ENCODE measurements at regions not wholly inside any gene's neighbourhood (a gene's known extent, or its start where the extent isn't known, plus 50 kb on each side); places are given as distances from the start of the nearest gene placed in this dataset.

- Histone ChIP-seq H3K9ac (ENCODE audit: low read length) (no peak overlapping the region), H4K91ac (ENCODE audit: low read depth, low read length) (no peak overlapping the region), H3K4ac (ENCODE audit: low read depth, low read length) (no peak overlapping the region), H3K27ac (ENCODE audit: low read depth, low read length) (no peak overlapping the region), H2AFZ (ENCODE audit: insufficient read depth, low read length, poor library complexity) (no peak overlapping the region), H2BK120ac (ENCODE audit: insufficient read depth, low read length, poor library complexity) (no peak overlapping the region), H3K79me2 (ENCODE audit: control insufficient read depth, insufficient read depth, low read length, poor library complexity) (no peaks in the 10 kb centered on the region), H4K12ac (ENCODE audit: low read depth, low read length) (no peak overlapping the region), H3K4me1 (ENCODE audit: control insufficient read depth in 1 of 2, insufficient read depth in 2 of 2, low read length in 2 of 2) (no peaks in the 10 kb centered on the region), H4K8ac (ENCODE audit: low read depth, low read length) (no peak overlapping the region), H3K27me3 (ENCODE audit: insufficient read depth, low read length) (no peaks in the 10 kb centered on the region), H3K9me3 (ENCODE audit: insufficient read depth, low read depth, low read length) (no peaks in the 10 kb centered on the region), H3K23ac (ENCODE audit: low read length) (no peak overlapping the region), H2BK12ac (ENCODE audit: low read length) (no peak overlapping the region), H2BK5ac (ENCODE audit: low read depth, low read length, poor library complexity) (no peak overlapping the region), H3K36me3 (ENCODE audit: control insufficient read depth in 1 of 2, insufficient read depth in 2 of 2, low read length in 2 of 2) (no peaks in the 10 kb centered on the region), H3K4me3 (ENCODE audit: low read depth, low read length) (no peak overlapping the region), H3K18ac (ENCODE audit: low read length) (no peak overlapping the region), H3K79me1 (ENCODE audit: low read length) (no peaks in the 10 kb centered on the region), H3K4me2 (ENCODE audit: low read length) (no peak overlapping the region), H2AK5ac (ENCODE audit: low read length) (no peak overlapping the region), H3K14ac (ENCODE audit: low read length) (no peak overlapping the region)
- no peak for DNase-seq
- no CpG with 5 or more reads among the region's 2 CpGs for WGBS (ENCODE audit: extremely low coverage, insufficient coverage, insufficient read length)
Observed at GRCh38 chr5:120072068-120072761, 391.9 kb upstream of the PRR16 start.

- no peak overlapping the region for H2AFZ ChIP-seq (ENCODE audit: insufficient read depth, low read length, poor library complexity)
- DNase-seq, result peak in 1 of 2 donors; percentile 8
- no peak overlapping the region for H2AK5ac ChIP-seq (ENCODE audit: low read length)
- no peak overlapping the region for H3K27ac ChIP-seq (ENCODE audit: low read depth, low read length)
- H4K8ac ChIP-seq (ENCODE audit: low read depth, low read length), result no peak overlapping the region
- no peaks in the 10 kb centered on the region for H3K36me3 ChIP-seq (ENCODE audit: control insufficient read depth in 1 of 2, insufficient read depth in 2 of 2, low read length in 2 of 2)
- no peaks in the 10 kb centered on the region for H3K4me1 ChIP-seq (ENCODE audit: control insufficient read depth in 1 of 2, insufficient read depth in 2 of 2, low read length in 2 of 2)
- no peaks in the 10 kb centered on the region for H3K79me1 ChIP-seq (ENCODE audit: low read length)
- H3K14ac ChIP-seq (ENCODE audit: low read length), result no peak overlapping the region
- H3K9me3 ChIP-seq (ENCODE audit: insufficient read depth, low read depth, low read length), result no peaks in the 10 kb centered on the region
- no peak overlapping the region for H2BK12ac ChIP-seq (ENCODE audit: low read length)
- no peaks in the 10 kb centered on the region for H3K27me3 ChIP-seq (ENCODE audit: insufficient read depth, low read length)
- no peak overlapping the region for H3K23ac ChIP-seq (ENCODE audit: low read length)
- no peak overlapping the region for H3K18ac ChIP-seq (ENCODE audit: low read length)
- H4K91ac ChIP-seq (ENCODE audit: low read depth, low read length), result no peak overlapping the region
- H3K79me2 ChIP-seq (ENCODE audit: control insufficient read depth, insufficient read depth, low read length, poor library complexity), result no peaks in the 10 kb centered on the region
- H3K9ac ChIP-seq (ENCODE audit: low read length), result no peak overlapping the region
- no peak overlapping the region for H2BK5ac ChIP-seq (ENCODE audit: low read depth, low read length, poor library complexity)
- H3K4me3 ChIP-seq (ENCODE audit: low read depth, low read length), result no peak overlapping the region
- H3K4ac ChIP-seq (ENCODE audit: low read depth, low read length), result no peak overlapping the region
- no peak overlapping the region for H4K12ac ChIP-seq (ENCODE audit: low read depth, low read length)
- no peak overlapping the region for H2BK120ac ChIP-seq (ENCODE audit: insufficient read depth, low read length, poor library complexity)
- no peak overlapping the region for H3K4me2 ChIP-seq (ENCODE audit: low read length)
Observed at GRCh38 chr5:120073722-120074121, 390.4 kb upstream of the PRR16 start.

GRCh38 chr5:120080781-120081180 lies 383.3 kb upstream of the PRR16 start:
- Histone ChIP-seq H3K4me1 (ENCODE audit: control insufficient read depth in 1 of 2, insufficient read depth in 2 of 2, low read length in 2 of 2) (no peaks in the 10 kb centered on the region), H3K79me2 (ENCODE audit: control insufficient read depth, insufficient read depth, low read length, poor library complexity) (no peaks in the 10 kb centered on the region), H2BK12ac (ENCODE audit: low read length) (no peak overlapping the region), H4K8ac (ENCODE audit: low read depth, low read length) (no peak overlapping the region), H4K12ac (ENCODE audit: low read depth, low read length) (no peak overlapping the region), H3K4me3 (ENCODE audit: low read depth, low read length) (no peak overlapping the region), H3K9me3 (ENCODE audit: insufficient read depth, low read depth, low read length) (no peaks in the 10 kb centered on the region), H4K91ac (ENCODE audit: low read depth, low read length) (no peak overlapping the region), H2BK5ac (ENCODE audit: low read depth, low read length, poor library complexity) (no peak overlapping the region), H3K27me3 (ENCODE audit: insufficient read depth, low read length) (no peaks in the 10 kb centered on the region), H3K79me1 (ENCODE audit: low read length) (no peaks in the 10 kb centered on the region), H3K23ac (ENCODE audit: low read length) (no peak overlapping the region), H3K36me3 (ENCODE audit: control insufficient read depth in 1 of 2, insufficient read depth in 2 of 2, low read length in 2 of 2) (no peaks in the 10 kb centered on the region), H2BK120ac (ENCODE audit: insufficient read depth, low read length, poor library complexity) (no peak overlapping the region), H2AFZ (ENCODE audit: insufficient read depth, low read length, poor library complexity) (no peak overlapping the region), H3K18ac (ENCODE audit: low read length) (no peak overlapping the region), H3K14ac (ENCODE audit: low read length) (no peak overlapping the region), H3K27ac (ENCODE audit: low read depth, low read length) (no peak overlapping the region), H3K4ac (ENCODE audit: low read depth, low read length) (no peak overlapping the region), H3K9ac (ENCODE audit: low read length) (no peak overlapping the region), H3K4me2 (ENCODE audit: low read length) (no peak overlapping the region), H2AK5ac (ENCODE audit: low read length) (no peak overlapping the region)
- WGBS (ENCODE audit: extremely low coverage, insufficient coverage, insufficient read length), result no CpG with 5 or more reads among the region's 3 CpGs
- DNase-seq, result no peak

GRCh38 chr5:120082316-120083068 lies 381.6 kb upstream of the PRR16 start:
- Histone ChIP-seq H4K91ac (ENCODE audit: low read depth, low read length) (no peak overlapping the region), H2AFZ (ENCODE audit: insufficient read depth, low read length, poor library complexity) (no peak overlapping the region), H3K27me3 (ENCODE audit: insufficient read depth, low read length) (no peaks in the 10 kb centered on the region), H3K9ac (ENCODE audit: low read length) (no peak overlapping the region), H3K14ac (ENCODE audit: low read length) (no peak overlapping the region), H3K4ac (ENCODE audit: low read depth, low read length) (no peak overlapping the region), H3K9me3 (ENCODE audit: insufficient read depth, low read depth, low read length) (no peaks in the 10 kb centered on the region), H2AK5ac (ENCODE audit: low read length) (no peak overlapping the region), H2BK12ac (ENCODE audit: low read length) (no peak overlapping the region), H3K18ac (ENCODE audit: low read length) (no peak overlapping the region), H4K12ac (ENCODE audit: low read depth, low read length) (no peak overlapping the region), H3K36me3 (ENCODE audit: control insufficient read depth in 1 of 2, insufficient read depth in 2 of 2, low read length in 2 of 2) (no peaks in the 10 kb centered on the region), H3K27ac (ENCODE audit: low read depth, low read length) (no peak overlapping the region), H3K79me1 (ENCODE audit: low read length) (no peaks in the 10 kb centered on the region), H2BK120ac (ENCODE audit: insufficient read depth, low read length, poor library complexity) (no peak overlapping the region), H3K79me2 (ENCODE audit: control insufficient read depth, insufficient read depth, low read length, poor library complexity) (no peaks in the 10 kb centered on the region), H3K4me1 (ENCODE audit: control insufficient read depth in 1 of 2, insufficient read depth in 2 of 2, low read length in 2 of 2) (no peaks in the 10 kb centered on the region), H3K4me2 (ENCODE audit: low read length) (no peak overlapping the region), H4K8ac (ENCODE audit: low read depth, low read length) (no peak overlapping the region), H3K4me3 (ENCODE audit: low read depth, low read length) (no peak overlapping the region), H2BK5ac (ENCODE audit: low read depth, low read length, poor library complexity) (no peak overlapping the region), H3K23ac (ENCODE audit: low read length) (no peak overlapping the region)
- no peak for DNase-seq
- no CpG with 5 or more reads among the region's 3 CpGs for WGBS (ENCODE audit: extremely low coverage, insufficient coverage, insufficient read length)

Data from trophoblast cell (in vitro differentiated cells and primary cell).